ENCODE measurements at regions not wholly inside any gene's neighbourhood (a gene's known extent, or its start where the extent isn't known, plus 50 kb on each side); places are given as distances from the start of the nearest gene placed in this dataset.

GRCh38 chrX:83305381-83305780 is 202.7 kb upstream of the POU3F4 start:
- TF ChIP-seq SRF (IDR thresholded peaks at IDR 0.05; ENCODE audit: low read depth, low read length): no peak
- no peak for TF ChIP-seq CTCF (IDR thresholded peaks at IDR 0.05; ENCODE audit: control extremely low read depth in 1 of 3, insufficient read depth in 1 of 3, low read depth in 1 of 3, low read length in 3 of 3)
- TF ChIP-seq CEBPB (IDR thresholded peaks at IDR 0.05; ENCODE audit: low read depth, low read length): no peak
- no peak for TF ChIP-seq JUND (IDR thresholded peaks at IDR 0.05; ENCODE audit: low read length)
- TF ChIP-seq KDM5A (IDR thresholded peaks at IDR 0.05; ENCODE audit: low read length): no peak
- TF ChIP-seq POLR2A (IDR thresholded peaks at IDR 0.05; ENCODE audit: control extremely low read depth in 1 of 2, low read depth in 2 of 2, low read length in 2 of 2): no peak
- TF ChIP-seq EZH2 (IDR thresholded peaks at IDR 0.05; ENCODE audit: low read depth, low read length, severe bottlenecking): no peak
- no peak for TF ChIP-seq RAD21 (IDR thresholded peaks at IDR 0.05 in 1 of 2, conservative IDR thresholded peaks at IDR 0.05 in 1 of 2; ENCODE audit: low read depth in 2 of 2, low read length in 2 of 2)
- no peak for TF ChIP-seq HDAC6 (IDR thresholded peaks at IDR 0.05; ENCODE audit: low read depth, low read length)
- no peak for TF ChIP-seq ZNF274 (IDR thresholded peaks at IDR 0.05; ENCODE audit: borderline replicate concordance, extremely low read depth, low read length)

Measured in H1 (cell line).